T-cell (primary cell): ENCODE measurements at regions not wholly inside any gene's neighbourhood (a gene's known extent, or its start where the extent isn't known, plus 50 kb on each side); places are given as distances from the start of the nearest gene placed in this dataset.

Experiments used
- ATAC-seq, 4 experiments: fragments of 200-7000 bp in 3 of 4; fragments of 150-1000 bp in 1 of 4; cut with Tn5 transposase; replicated peaks in 1 of 4; 1 replicate in 3 of 4; 2 replicates in 1 of 4; pipeline ENCODE4 v1.10.0; 2021; ENCODE audit warnings: moderate library complexity in 3 of 4, mild to moderate bottlenecking in 2 of 4, moderate number of reproducible peaks in 1 of 4
- CTCF ChIA-PET, 2 donors: fragments of 300-600 bp; sonication (Branson Sonifier 250); formaldehyde crosslinking; loops; one replicate each; lab custom pipeline; 2022; ENCODE audit warnings: antibody characterized with exemption in 2 of 2; lab: Charles Lee
- POLR2A ChIA-PET, 2 donors: fragments of 300-600 bp; sonication (Branson Sonifier 250); formaldehyde crosslinking; loops; one replicate each; lab custom pipeline; 2022; ENCODE audit warnings: antibody characterized with exemption in 2 of 2; lab: Charles Lee
- DNase-seq, 35 experiments: peaks; one replicate each; pipeline versions ENCODE4 v3.0.0 to v3.0.0-alpha.2; 2013 to 2023
- H3K27ac ChIP-seq: one replicate; pipeline ENCODE4 v1.5.1; 2013; ENCODE audit warnings: low read length
- H3K27me3 ChIP-seq, 2 experiments: replicated peaks in 1 of 2; 1 replicate in 1 of 2; 2 replicates in 1 of 2; pipeline versions ENCODE4 v1.6.1 to v1.7.0; 2013; ENCODE audit warnings: low read length in 1 of 2, mixed read lengths in 1 of 2; ENCODE audit not compliant: control insufficient read depth in 2 of 2, insufficient read depth in 2 of 2; ENCODE audit errors: extremely low read depth in 1 of 2
- H3K36me3 ChIP-seq, 2 donors: 1 replicate in 1 of 2; 2 replicates in 1 of 2; pipeline versions ENCODE4 v1.6.1 to v1.7.0; 2013; ENCODE audit warnings: low read length in 1 of 2; ENCODE audit not compliant: control insufficient read depth in 2 of 2, insufficient read depth in 1 of 2; ENCODE audit errors: extremely low read depth in 1 of 2
- H3K4me1 ChIP-seq, 2 experiments: 1 replicate in 1 of 2; 2 replicates in 1 of 2; pipeline versions ENCODE4 v1.6.1 to v1.7.0; 2013; ENCODE audit warnings: low read length in 2 of 2, mixed read lengths in 1 of 2; ENCODE audit not compliant: insufficient read depth in 2 of 2, control insufficient read depth in 1 of 2; ENCODE audit errors: extremely low read depth in 1 of 2
- H3K4me3 ChIP-seq, 2 donors: 1 replicate in 1 of 2; 2 replicates in 1 of 2; pipeline versions ENCODE4 v1.5.1 to v1.7.0; 2013; ENCODE audit warnings: mild to moderate bottlenecking in 2 of 2, low read length in 1 of 2, moderate library complexity in 1 of 2; ENCODE audit not compliant: control insufficient read depth in 1 of 2; ENCODE audit errors: extremely low read depth in 1 of 2
- H3K9me3 ChIP-seq: 2 replicates; pipeline ENCODE4 v1.7.0; 2013
- H3K27ac Mint-ChIP-seq, 2 donors: one replicate each; pipeline ENCODE4 v1.8.0; 2020 to 2021; ENCODE audit warnings: mild to moderate bottlenecking in 2 of 2, mixed read lengths in 2 of 2
- H3K27me3 Mint-ChIP-seq, 2 donors: one replicate each; pipeline ENCODE4 v1.8.0; 2021 to 2022; ENCODE audit warnings: mixed read lengths in 2 of 2
- H3K36me3 Mint-ChIP-seq: one replicate; pipeline ENCODE4 v1.8.0; 2021; ENCODE audit warnings: mixed read lengths
- H3K4me1 Mint-ChIP-seq, 3 donors: one replicate each; pipeline ENCODE4 v1.8.0; 2020 to 2022; ENCODE audit warnings: mixed read lengths in 3 of 3, mild to moderate bottlenecking in 1 of 3
- H3K4me3 Mint-ChIP-seq, 3 donors: one replicate each; pipeline ENCODE4 v1.8.0; 2020 to 2022; ENCODE audit warnings: mild to moderate bottlenecking in 3 of 3, mixed read lengths in 3 of 3, moderate library complexity in 3 of 3
- H3K9me3 Mint-ChIP-seq, 3 donors: one replicate each; pipeline ENCODE4 v1.8.0; 2020 to 2022; ENCODE audit warnings: mixed read lengths in 3 of 3
- WGBS: methylation state at CpG from one replicate; pipeline ENCODE4 v1.1.5; 2013; ENCODE audit warnings: missing lambda C conversion rate; ENCODE audit not compliant: insufficient coverage; 5-methylcytosine and 5-hydroxymethylcytosine counted together

GRCh38 chr18:68314403-68314802 lies 400.5 kb downstream of the TMX3 start:
- no peak overlapping the region for H3K4me3 ChIP-seq
- CTCF ChIA-PET, result no interaction called here
- H3K9me3 ChIP-seq, result no peaks in the 10 kb centered on the region
- Mint-ChIP-seq H3K36me3 (no peaks in the 10 kb centered on the region), H3K9me3 (peaks cover 0 to 11% (median 0%) of the 10 kb centered on the region in 3 donors), H3K4me3 (no peak overlapping the region), H3K4me1 (no peaks in the 10 kb centered on the region), H3K27ac (no peak overlapping the region), H3K27me3 (no peaks in the 10 kb centered on the region)
- DNase-seq, result no peak
- H3K27ac ChIP-seq, result no peak overlapping the region
- no CpG with 5 or more reads among the region's 4 CpGs for WGBS
- H3K36me3 ChIP-seq, result no peaks in the 10 kb centered on the region
- no peaks in the 10 kb centered on the region for H3K27me3 ChIP-seq
- no peak for ATAC-seq
- no peaks in the 10 kb centered on the region for H3K4me1 ChIP-seq
- POLR2A ChIA-PET, result no interaction called here

- POLR2A ChIA-PET, result no interaction called here
- no CpG with 5 or more reads among the region's 3 CpGs for WGBS
- H3K4me3 ChIP-seq, result no peak overlapping the region
- H3K27ac ChIP-seq, result no peak overlapping the region
- Mint-ChIP-seq H3K27me3 (no peaks in the 10 kb centered on the region), H3K4me1 (no peaks in the 10 kb centered on the region), H3K36me3 (no peaks in the 10 kb centered on the region), H3K27ac (no peak overlapping the region), H3K9me3 (peaks cover 0 to 3% (median 0%) of the 10 kb centered on the region in 3 donors), H3K4me3 (no peak overlapping the region)
- H3K9me3 ChIP-seq, result no peaks in the 10 kb centered on the region
- no peaks in the 10 kb centered on the region for H3K27me3 ChIP-seq
- no peak for ATAC-seq
- no peak for DNase-seq
- no peaks in the 10 kb centered on the region for H3K36me3 ChIP-seq
- H3K4me1 ChIP-seq, result no peaks in the 10 kb centered on the region
- CTCF ChIA-PET, result no interaction called here
Measured at GRCh38 chr18:68301441-68301840, 413.5 kb downstream of the TMX3 start.

- H3K36me3 Mint-ChIP-seq, result no peaks in the 10 kb centered on the region
- CTCF ChIA-PET, result no interaction called here
Measured at GRCh38 chr18:68299906-68300305, 415.0 kb downstream of the TMX3 start.

GRCh38 chr18:68298330-68298729 lies 416.6 kb downstream of the TMX3 start:
- Mint-ChIP-seq H3K27ac (no peak overlapping the region), H3K36me3 (no peaks in the 10 kb centered on the region), H3K9me3 (peaks cover 0 to 7% (median 3%) of the 10 kb centered on the region in 3 donors), H3K4me3 (no peak overlapping the region), H3K4me1 (no peaks in the 10 kb centered on the region), H3K27me3 (no peaks in the 10 kb centered on the region)
- no peak overlapping the region for H3K27ac ChIP-seq
- ChIA-PET CTCF (no interaction called here), POLR2A (no interaction called here)
- H3K36me3 ChIP-seq, result no peaks in the 10 kb centered on the region
- 56% methylated on average over 2 of the region's 4 CpGs for WGBS
- H3K9me3 ChIP-seq, result no peaks in the 10 kb centered on the region
- DNase-seq (no peak), ATAC-seq (no peak)
- no peaks in the 10 kb centered on the region for H3K4me1 ChIP-seq
- no peaks in the 10 kb centered on the region for H3K27me3 ChIP-seq
- H3K4me3 ChIP-seq, result no peak overlapping the region

More at GRCh38 chr18:68299906-68300305, 415.0 kb downstream of the TMX3 start:
- WGBS, result no CpG with 5 or more reads among the region's 3 CpGs
- no peak overlapping the region for H3K27ac ChIP-seq
- no peak overlapping the region for H3K4me3 ChIP-seq
- H3K4me1 Mint-ChIP-seq, result no peaks in the 10 kb centered on the region
- peaks cover 0 to 3% (median 0%) of the 10 kb centered on the region in 3 donors for H3K9me3 Mint-ChIP-seq
- ATAC-seq, result no peak
- H3K36me3 ChIP-seq, result no peaks in the 10 kb centered on the region
- H3K4me1 ChIP-seq, result no peaks in the 10 kb centered on the region
- H3K27me3 Mint-ChIP-seq, result no peaks in the 10 kb centered on the region
- DNase-seq, result no peak
- no peak overlapping the region for H3K4me3 Mint-ChIP-seq
- H3K9me3 ChIP-seq, result no peaks in the 10 kb centered on the region
- no peak overlapping the region for H3K27ac Mint-ChIP-seq
- no peaks in the 10 kb centered on the region for H3K27me3 ChIP-seq
- POLR2A ChIA-PET, result no interaction called here

- Histone ChIP-seq H3K4me1 (no peaks in the 10 kb centered on the region), H3K36me3 (no peaks in the 10 kb centered on the region), H3K4me3 (no peak overlapping the region), H3K9me3 (no peaks in the 10 kb centered on the region), H3K27ac (no peak overlapping the region), H3K27me3 (no peaks in the 10 kb centered on the region)
- DNase-seq (no peak), ATAC-seq (no peak)
- Mint-ChIP-seq H3K4me1 (no peaks in the 10 kb centered on the region), H3K27ac (no peak overlapping the region), H3K36me3 (no peaks in the 10 kb centered on the region), H3K9me3 (peaks cover 0 to 5% (median 5%) of the 10 kb centered on the region in 3 donors), H3K4me3 (no peak overlapping the region), H3K27me3 (no peaks in the 10 kb centered on the region)
- ChIA-PET CTCF (no interaction called here), POLR2A (no interaction called here)
- 41% methylated on average over 2 of the region's 4 CpGs for WGBS
Measured at GRCh38 chr18:68288408-68288807, 426.5 kb downstream of the TMX3 start.

- H3K9me3 ChIP-seq, result no peaks in the 10 kb centered on the region
- Mint-ChIP-seq H3K4me1 (no peaks in the 10 kb centered on the region), H3K9me3 (no peaks in the 10 kb centered on the region), H3K4me3 (no peak overlapping the region), H3K27me3 (no peaks in the 10 kb centered on the region), H3K36me3 (no peaks in the 10 kb centered on the region), H3K27ac (no peak overlapping the region)
- no peak overlapping the region for H3K4me3 ChIP-seq
- H3K4me1 ChIP-seq, result no peaks in the 10 kb centered on the region
- WGBS, result no CpG with 5 or more reads among the region's 5 CpGs
- no peak for DNase-seq
- ChIA-PET POLR2A (no interaction called here), CTCF (no interaction called here)
- H3K27me3 ChIP-seq, result no peaks in the 10 kb centered on the region
- no peaks in the 10 kb centered on the region for H3K36me3 ChIP-seq
- no peak overlapping the region for H3K27ac ChIP-seq
- no peak for ATAC-seq
Measured at GRCh38 chr18:68284236-68284780, 430.6 kb downstream of the TMX3 start.

GRCh38 chr18:68283834-68284233 lies 431.1 kb downstream of the TMX3 start:
- Mint-ChIP-seq H3K4me3 (no peak overlapping the region), H3K27me3 (no peaks in the 10 kb centered on the region), H3K27ac (no peak overlapping the region), H3K4me1 (no peaks in the 10 kb centered on the region), H3K9me3 (no peaks in the 10 kb centered on the region), H3K36me3 (no peaks in the 10 kb centered on the region)
- H3K9me3 ChIP-seq, result no peaks in the 10 kb centered on the region
- no peaks in the 10 kb centered on the region for H3K36me3 ChIP-seq
- H3K4me3 ChIP-seq, result no peak overlapping the region
- POLR2A ChIA-PET, result no interaction called here
- H3K27me3 ChIP-seq, result no peaks in the 10 kb centered on the region
- no peak overlapping the region for H3K27ac ChIP-seq
- CTCF ChIA-PET, result no interaction called here
- no peak for DNase-seq
- 0% methylated on average over 1 of the region's 3 CpGs for WGBS
- no peaks in the 10 kb centered on the region for H3K4me1 ChIP-seq
- no peak for ATAC-seq
